ENCODE measurements at regions not wholly inside any gene's neighbourhood (a gene's known extent, or its start where the extent isn't known, plus 50 kb on each side); places are given as distances from the start of the nearest gene placed in this dataset.
"Not testable (repeated sequence)": the region's sequence is repeated elsewhere in the genome, so short reads cannot be mapped to it uniquely, and the experiment has no call there.

GRCh38 chr17:73841431-73842060 is 197.3 kb upstream of the SDK2 start:
- TF ChIP-seq, protein P1, sequence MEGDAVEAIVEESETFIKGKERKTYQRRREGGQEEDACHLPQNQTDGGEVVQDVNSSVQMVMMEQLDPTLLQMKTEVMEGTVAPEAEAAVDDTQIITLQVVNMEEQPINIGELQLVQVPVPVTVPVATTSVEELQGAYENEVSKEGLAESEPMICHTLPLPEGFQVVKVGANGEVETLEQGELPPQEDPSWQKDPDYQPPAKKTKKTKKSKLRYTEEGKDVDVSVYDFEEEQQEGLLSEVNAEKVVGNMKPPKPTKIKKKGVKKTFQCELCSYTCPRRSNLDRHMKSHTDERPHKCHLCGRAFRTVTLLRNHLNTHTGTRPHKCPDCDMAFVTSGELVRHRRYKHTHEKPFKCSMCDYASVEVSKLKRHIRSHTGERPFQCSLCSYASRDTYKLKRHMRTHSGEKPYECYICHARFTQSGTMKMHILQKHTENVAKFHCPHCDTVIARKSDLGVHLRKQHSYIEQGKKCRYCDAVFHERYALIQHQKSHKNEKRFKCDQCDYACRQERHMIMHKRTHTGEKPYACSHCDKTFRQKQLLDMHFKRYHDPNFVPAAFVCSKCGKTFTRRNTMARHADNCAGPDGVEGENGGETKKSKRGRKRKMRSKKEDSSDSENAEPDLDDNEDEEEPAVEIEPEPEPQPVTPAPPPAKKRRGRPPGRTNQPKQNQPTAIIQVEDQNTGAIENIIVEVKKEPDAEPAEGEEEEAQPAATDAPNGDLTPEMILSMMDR (conservative IDR thresholded peaks at IDR 0.05), result peak; percentile 79

DNA sequence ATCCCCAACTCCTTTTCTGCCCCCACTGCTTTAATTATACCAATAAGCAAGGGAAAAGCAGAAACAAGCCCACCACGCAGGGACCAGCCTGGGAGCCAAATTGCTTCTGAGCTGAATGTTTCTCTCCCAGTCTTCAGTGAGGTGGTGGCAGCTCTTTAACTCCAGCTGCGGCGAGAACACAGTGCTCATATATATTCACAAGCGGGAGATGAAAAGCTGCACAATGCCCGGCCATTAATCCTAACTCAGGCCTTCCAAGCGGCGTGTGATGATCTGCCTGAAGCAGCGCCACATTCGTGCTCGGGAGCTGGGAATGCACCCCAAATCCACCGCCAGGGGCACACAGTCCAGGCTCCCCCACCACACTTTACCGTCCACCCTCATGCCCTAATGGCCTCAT is 203.7 kb upstream of the SDK2 start:
- H3K27ac ChIP-seq, result no peak overlapping the region
- TF ChIP-seq, protein P1 (conservative IDR thresholded peaks at IDR 0.05), result no peak

More at GRCh38 chr17:73841431-73842060, 197.3 kb upstream of the SDK2 start:
- H3K27ac ChIP-seq, result no peak overlapping the region

GRCh38 chr17:73850426-73850825 is 206.2 kb upstream of the SDK2 start:
- H3K27ac ChIP-seq, result no peak overlapping the region
- TF ChIP-seq, protein P1 (conservative IDR thresholded peaks at IDR 0.05), result no peak

GRCh38 chr17:73851091-73851490 is 206.8 kb upstream of the SDK2 start:
- no peak overlapping the region for H3K27ac ChIP-seq
- TF ChIP-seq, protein P1 (conservative IDR thresholded peaks at IDR 0.05), result no peak

GRCh38 chr17:73851921-73852320 is 207.7 kb upstream of the SDK2 start:
- TF ChIP-seq, protein P1 (conservative IDR thresholded peaks at IDR 0.05), result no peak
- H3K27ac ChIP-seq, result no peak overlapping the region

- no peak overlapping the region for H3K27ac ChIP-seq
These were observed 211.6 kb upstream of the SDK2 start for GRCh38 chr17:73855720-73856333.

GRCh38 chr17:73856556-73856955 is 212.3 kb upstream of the SDK2 start:
- H3K27ac ChIP-seq, result no peak overlapping the region
- TF ChIP-seq, protein P1 (conservative IDR thresholded peaks at IDR 0.05), result no peak

More at GRCh38 chr17:73855720-73856333, 211.6 kb upstream of the SDK2 start:
- TF ChIP-seq, protein P1 (conservative IDR thresholded peaks at IDR 0.05), result no peak

DNA sequence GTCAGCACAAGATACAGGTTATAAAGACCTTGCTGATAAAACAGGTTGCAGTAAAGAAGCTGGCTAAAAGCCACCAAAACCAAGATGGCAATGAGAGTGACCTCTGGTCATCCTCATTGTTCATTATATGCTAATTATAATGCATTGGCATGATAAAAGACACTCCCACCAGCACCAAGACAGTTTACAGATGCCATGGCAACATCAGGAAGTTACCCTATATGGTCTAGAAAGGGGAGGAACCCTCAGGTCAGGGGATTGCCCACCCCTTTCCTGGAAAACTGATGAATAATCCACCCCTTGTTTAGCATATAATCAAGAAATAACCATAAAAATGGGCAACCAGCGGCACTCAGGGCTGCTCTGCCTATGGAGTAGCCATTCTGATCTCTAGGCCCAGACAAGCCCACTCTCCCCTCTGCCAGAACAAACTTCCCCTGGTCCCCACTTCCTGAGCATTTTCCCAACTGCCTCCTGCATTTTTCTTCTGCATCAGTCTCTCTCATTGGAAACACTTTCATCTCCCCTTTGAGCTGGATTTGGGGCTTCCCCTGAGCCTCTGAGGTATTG is 215.3 kb upstream of the SDK2 start:
- not testable (repeated sequence) for H3K27ac ChIP-seq
